Stimulated activated CD8-positive, alpha-beta memory T cell treated with anti-CD3 and anti-CD28 coated beads, Interleukin-4, amount 100 ng/mL, for 4 hours (primary cell): ENCODE measurements at regions not wholly inside any gene's neighbourhood (a gene's known extent, or its start where the extent isn't known, plus 50 kb on each side); places are given as distances from the start of the nearest gene placed in this dataset.
"Not testable (repeated sequence)": the region's sequence is repeated elsewhere in the genome, so short reads cannot be mapped to it uniquely, and the experiment has no call there.

Experiments used
- DNase-seq, 2 donors: peaks; one replicate each; pipeline ENCODE4 v3.0.0-alpha.2; 2020; ENCODE audit warnings: low read depth in 2 of 2, low spot score in 1 of 2

DNA sequence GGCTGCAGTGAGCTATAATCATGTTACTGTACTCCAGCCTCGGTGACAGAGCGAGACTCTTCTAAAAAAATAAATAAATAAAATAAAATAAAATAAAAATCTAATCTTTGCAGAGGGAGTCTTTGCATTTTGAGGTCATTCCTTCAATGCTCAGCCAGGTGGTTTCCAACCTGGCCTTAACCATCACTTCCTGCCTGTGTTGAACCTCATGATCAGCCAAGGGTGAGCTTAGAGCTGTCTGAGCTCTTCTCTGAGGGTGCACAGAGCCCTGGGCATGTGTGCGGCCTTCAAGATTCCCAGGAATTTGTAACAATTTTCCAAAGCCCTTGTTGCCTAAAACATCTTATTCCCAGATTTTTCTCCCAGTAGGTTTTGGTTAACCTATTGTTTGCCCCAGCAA lies 94.3 kb downstream of the KCNJ12 start:
- not testable (repeated sequence) for DNase-seq

GRCh38 chr17:21470861-21471260 lies 94.7 kb downstream of the KCNJ12 start:
- DNase-seq, result no peak

DNA sequence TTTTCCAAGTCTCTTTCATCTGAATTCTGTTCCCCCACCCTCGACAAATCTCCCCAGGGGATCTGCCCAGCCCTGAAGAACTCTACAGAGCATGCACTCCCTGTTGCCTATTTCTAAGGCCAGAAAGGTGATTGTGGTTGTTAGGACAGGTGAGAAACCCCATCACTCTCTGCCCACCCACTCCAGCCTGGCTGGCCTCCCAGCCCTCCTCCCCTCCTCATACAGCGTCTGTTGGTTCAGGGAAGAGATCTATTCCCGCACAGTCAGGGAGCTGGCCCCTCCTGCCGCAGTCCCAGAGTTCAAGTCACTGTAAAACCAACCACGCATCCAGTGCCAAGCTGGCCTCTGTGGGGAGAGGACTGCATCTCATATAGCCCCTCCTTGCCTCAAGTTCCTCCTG lies 98.7 kb downstream of the KCNJ12 start:
- DNase-seq, result no peak

- no peak for DNase-seq
Measured at GRCh38 chr17:21475571-21475970, 99.4 kb downstream of the KCNJ12 start.

GRCh38 chr17:21476867-21477266 lies 100.7 kb downstream of the KCNJ12 start:
- DNase-seq, result no peak

DNA sequence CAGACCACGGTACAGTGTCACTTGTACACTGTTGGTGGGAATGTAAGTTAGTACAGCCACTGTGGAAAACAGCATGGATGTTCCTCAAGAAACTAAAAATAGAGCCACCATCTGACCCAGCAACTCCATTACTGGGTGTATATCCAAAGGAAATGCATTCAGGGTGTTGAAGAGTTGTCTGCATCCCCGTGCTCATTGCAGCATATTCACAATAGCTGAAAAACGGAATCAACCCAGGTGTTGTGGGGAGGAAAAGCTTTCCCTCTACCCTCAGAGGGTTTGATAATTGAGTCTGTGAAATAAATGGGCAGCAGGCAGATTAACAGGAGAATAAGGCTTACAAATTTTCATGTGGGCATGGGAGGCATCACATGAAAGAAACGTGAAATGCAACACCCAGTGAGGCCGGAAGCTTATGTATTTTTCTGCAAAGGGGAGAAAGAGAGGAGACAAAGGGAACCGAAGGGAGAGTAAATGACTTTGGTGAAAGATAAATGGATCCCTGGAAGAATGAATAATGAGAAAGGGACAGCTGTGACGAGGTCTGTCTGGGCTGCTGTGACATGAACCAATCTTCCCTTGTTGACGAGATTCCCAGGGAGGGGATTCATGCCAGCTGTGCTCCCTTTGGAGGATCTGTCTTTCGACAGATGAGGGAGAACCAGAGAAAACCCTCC lies 106.2 kb downstream of the KCNJ12 start:
- DNase-seq, result no peak

DNA sequence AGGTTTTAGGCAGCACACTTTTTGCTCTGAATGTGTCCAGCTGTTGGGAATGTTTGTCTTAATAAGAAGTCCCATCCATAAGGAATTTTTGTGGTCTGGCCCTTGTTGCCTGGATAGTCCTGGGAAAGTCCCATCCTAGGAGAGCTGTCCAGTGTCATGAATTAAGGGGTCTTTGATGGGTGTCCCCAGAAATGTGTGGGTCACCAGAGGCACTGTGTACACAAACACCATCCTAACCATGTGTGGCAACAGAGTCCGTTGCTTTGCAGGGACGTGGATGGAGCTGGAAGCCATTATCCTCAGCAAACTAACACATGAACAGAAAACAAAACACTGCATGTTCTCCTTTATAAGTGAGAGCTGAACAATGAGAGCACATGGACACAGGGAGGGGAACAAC lies 111.9 kb downstream of the KCNJ12 start:
- not testable (repeated sequence) for DNase-seq

GRCh38 chr17:21493993-21494392 lies 117.8 kb downstream of the KCNJ12 start:
- DNase-seq, result no peak

DNA sequence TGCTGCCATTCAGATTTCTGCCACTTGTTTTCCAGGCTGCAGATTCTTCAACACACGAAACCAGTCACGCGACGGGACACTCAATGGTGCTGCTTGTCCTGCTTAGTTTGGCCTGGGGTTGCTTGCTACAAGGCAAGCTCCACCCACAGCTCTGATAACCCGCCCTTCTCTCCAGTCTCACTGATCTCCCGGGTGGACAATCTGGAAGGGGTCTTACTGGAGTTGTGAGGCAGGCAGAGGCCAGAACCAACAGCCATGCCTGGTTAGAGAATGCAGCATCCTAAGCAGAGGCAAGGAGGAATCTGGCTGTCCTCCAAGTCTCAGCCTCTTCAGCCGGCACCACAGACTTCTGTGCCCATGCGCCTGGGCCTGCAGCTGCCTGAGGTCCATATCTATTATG lies 119.1 kb downstream of the KCNJ12 start:
- no peak for DNase-seq

DNA sequence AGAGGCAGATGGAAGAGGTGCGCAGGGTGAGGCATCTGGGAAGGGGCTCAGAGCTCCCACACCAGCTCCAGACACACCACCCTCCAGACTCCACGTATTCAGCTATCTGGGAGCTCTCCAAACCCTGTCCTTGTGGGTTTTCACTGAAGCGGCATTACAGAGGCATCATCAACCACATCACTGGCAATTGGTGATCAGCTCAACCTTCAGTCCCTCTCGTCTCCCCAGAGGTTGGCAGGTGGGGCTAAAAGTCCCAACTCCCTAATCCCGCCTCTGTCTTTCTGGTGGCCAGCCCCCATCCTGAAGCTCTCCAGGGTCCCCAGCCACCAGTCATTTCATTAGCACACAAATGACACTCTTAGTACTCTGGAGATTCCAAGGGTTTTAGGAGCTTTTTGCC lies 123.9 kb downstream of the KCNJ12 start:
- no peak for DNase-seq

GRCh38 chr17:21501927-21502700 lies 126.0 kb downstream of the KCNJ12 start:
- DNase-seq, result not testable (repeated sequence)

DNA sequence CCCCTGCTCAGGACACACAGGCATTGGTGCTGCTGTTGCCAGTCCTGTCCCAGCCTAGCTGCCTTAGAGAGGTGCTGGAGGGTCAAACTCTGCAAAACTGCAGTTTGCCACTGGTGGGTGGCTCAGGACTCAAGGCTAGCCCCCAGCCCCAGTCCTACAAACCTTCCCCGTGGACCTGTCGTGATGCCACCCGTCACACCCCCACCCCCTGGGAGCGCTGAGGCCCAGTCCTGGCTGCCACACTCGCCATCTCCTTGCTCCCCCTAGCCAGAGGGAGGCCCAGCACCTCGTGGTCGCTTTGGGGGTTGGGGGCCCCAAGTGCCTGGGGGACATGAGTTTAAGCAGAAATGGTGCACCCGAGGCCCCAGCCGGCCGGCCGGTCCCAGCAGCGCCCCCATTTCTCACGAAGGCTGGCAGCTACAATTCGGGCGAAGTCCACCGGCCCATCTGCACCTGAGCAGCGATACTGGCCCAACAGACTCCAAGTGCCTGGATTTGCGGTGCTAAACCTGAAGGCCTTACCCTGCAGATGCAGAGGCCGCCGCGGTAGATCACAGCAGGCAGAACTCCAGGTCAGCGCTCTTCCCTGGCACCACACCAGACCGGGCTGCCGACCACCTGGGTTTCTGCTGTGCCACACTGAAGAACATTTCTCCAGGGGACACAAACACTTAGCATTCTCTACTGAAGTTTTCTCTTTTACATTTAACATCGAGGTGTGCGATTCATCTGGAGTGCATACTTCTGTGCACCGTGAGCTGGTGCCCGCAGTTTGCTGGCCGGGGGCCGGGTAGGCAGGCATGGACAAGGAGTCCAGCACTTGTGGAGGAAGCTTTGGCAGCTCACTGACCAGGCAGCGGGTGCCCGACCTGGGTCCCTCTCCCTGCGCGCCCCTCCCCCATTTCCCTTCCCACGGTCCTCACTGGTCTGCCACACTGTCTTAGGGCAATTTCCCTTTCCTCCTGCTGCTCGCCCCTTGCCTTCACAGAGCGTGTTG lies 130.0 kb downstream of the KCNJ12 start:
- DNase-seq, result no peak

- DNase-seq, result not testable (repeated sequence)
Measured at GRCh38 chr17:21507806-21508205, 131.6 kb downstream of the KCNJ12 start.

GRCh38 chr17:21508211-21508610 lies 132.1 kb downstream of the KCNJ12 start:
- DNase-seq, result no peak

GRCh38 chr17:21509356-21509755 lies 133.2 kb downstream of the KCNJ12 start:
- DNase-seq, result not testable (repeated sequence)

GRCh38 chr17:21510686-21511362 lies 134.7 kb downstream of the KCNJ12 start:
- no peak for DNase-seq

DNA sequence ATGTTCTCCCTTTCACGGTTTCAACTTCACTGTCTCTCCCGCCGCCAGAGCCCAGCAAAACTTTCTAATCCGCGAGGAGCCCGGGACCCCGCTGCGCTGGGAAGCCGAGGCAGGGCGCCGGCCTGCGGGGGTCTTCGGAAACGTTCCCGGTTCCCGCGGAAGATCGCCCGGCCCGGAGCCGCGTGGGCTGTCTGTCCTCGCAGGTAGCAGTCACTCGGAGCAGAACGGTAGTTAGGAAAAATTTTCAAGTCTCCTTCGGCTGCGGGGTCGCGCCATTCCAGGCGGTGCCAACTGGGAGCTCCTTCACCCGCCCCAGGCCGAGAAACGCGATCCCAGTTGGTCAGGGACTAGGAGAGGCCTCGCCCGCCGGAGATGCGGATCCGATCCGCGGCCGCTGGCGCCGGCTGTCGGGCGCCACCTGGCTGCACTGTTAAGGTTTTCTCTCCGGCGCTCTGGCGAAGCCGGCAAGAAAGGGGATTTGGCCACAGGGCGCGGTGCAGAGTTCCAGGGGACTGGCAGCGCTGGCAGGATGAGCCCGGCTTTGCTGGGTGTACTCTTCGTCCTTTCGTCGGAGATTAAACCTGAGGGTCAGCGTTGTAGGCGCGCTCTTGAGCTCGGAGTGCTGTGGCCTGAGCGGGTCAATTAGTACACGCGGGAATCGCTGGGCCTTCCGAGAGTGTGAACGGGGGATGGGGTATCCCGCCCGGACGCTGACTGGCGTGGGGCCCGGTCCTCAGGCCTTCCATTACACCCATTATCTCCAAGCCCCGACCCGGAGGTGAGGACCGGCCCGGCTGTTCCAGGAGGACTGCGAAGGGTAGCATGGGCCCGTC lies 135.4 kb downstream of the KCNJ12 start:
- peak; percentile 9 to 33 for DNase-seq

DNA sequence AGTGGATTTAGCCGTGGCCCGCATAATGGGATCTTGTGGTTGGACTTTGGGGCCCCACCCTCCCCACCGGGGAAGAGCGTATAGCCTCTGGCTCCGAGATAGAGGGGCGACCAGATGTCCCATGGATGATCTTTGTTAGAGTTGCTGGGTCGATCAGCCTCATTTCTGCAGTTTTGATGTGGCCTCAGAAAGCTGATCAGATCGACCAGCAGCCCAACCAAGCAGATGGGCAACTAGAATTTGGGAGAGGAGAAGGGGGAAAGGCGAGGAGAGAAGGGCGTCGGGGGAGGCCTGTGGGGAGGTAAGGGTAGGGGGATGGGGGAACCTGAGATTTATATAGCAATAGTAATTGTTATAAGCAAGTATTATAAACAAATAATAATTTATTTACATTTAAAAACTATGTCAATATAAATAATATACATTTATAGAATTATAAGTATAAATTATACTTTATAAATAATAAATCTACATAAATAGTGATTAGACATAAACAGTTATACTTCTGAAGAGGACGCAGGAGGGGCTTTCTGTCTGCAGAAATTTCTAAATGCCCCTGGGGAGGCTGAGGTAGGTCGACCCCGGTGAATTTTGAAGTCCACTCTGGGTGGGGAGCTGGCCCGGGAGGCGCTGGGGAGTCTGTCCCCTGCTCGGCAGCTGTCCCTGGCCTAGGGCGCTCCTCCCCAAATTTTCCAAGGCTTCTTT lies 136.3 kb downstream of the KCNJ12 start:
- DNase-seq, result no peak

DNA sequence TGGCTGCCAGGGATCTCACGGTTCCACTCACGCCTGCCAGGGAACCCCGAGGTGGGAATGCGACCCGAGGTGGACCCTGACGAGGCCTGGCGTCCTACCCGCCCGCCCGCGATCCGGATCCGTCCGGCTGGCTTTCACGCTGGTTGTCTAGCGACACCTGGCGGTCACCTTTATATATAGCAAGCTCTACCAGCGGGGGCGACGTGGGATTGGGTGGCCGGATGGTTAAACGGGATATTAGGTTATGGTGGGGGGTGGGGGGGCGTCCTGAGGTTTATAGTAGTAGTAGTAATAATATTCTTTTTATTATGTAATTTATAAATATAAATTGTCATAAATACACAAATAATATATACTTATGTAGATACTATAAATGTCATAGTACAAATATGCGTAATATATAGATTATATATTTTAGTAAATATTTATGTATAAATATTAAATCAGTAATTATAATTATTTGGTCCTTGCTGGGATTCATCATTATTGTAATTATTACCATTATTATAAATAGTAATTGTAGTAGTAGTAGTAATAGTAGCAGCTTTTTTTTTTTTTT lies 136.9 kb downstream of the KCNJ12 start:
- peak; percentile 35 to 56 for DNase-seq
